ENCODE measurements at regions not wholly inside any gene's neighbourhood (a gene's known extent, or its start where the extent isn't known, plus 50 kb on each side); places are given as distances from the start of the nearest gene placed in this dataset.

GRCh38 chr14:97219431-97220017 is 422.3 kb downstream of the VRK1 start:
- Mint-ChIP-seq H3K27me3 (ENCODE audit: low read depth) (peaks cover 48% of the 10 kb centered on the region), H3K36me3 (ENCODE audit: low read depth) (no peaks in the 10 kb centered on the region), H3K4me1 (ENCODE audit: low read depth) (peaks cover 24% of the 10 kb centered on the region), H3K4me3 (peak overlapping the region; percentile 54), H3K27ac (peak overlapping the region; percentile 56), H3K9me3 (ENCODE audit: insufficient read depth) (no peaks in the 10 kb centered on the region)
- ATAC-seq: peak; percentile 66
- ChIA-PET CTCF (interaction anchor here (0.7 kb wide), 1 partner anchor 128 kb away, joined by 3 read pairs; no protein-coding TSS in a partner anchor), POLR2A (no interaction called here)
- peak; percentile 27 for DNase-seq

GRCh38 chr14:97221572-97222285 is 424.5 kb downstream of the VRK1 start:
- no peak for DNase-seq
- Mint-ChIP-seq H3K27me3 (ENCODE audit: low read depth) (peaks cover 53% of the 10 kb centered on the region), H3K27ac (no peak overlapping the region), H3K4me1 (ENCODE audit: low read depth) (peaks cover 24% of the 10 kb centered on the region), H3K4me3 (no peak overlapping the region), H3K9me3 (ENCODE audit: insufficient read depth) (no peaks in the 10 kb centered on the region), H3K36me3 (ENCODE audit: low read depth) (no peaks in the 10 kb centered on the region)
- ChIA-PET CTCF (no interaction called here), POLR2A (no interaction called here)
- ATAC-seq: no peak

DNA sequence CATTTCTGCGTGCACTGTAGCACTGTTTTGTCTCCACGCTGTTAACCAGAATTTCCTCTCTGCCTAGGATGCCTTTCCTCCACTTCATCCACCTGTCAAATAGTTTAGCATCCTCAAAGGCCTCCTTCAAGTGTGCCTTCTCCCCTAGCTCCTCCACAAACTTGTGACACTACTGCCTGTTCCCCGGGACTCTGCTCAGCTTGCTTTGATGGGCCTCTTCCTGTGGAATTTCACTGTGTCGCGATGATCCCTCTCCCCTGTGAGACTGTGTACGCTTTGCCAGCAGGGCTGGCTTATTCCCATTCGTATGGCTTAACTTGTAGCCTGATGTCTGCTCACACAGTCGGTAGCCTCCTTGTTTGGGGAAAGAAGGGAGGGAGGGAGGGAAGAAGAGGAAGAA is 426.8 kb downstream of the VRK1 start:
- no peaks in the 10 kb centered on the region for H3K9me3 Mint-ChIP-seq (ENCODE audit: insufficient read depth)
- H3K4me1 Mint-ChIP-seq (ENCODE audit: low read depth): peaks cover 12% of the 10 kb centered on the region
- ATAC-seq (no peak), DNase-seq (no peak)
- CTCF ChIA-PET: no interaction called here
- H3K27ac Mint-ChIP-seq: no peak overlapping the region
- H3K36me3 Mint-ChIP-seq (ENCODE audit: low read depth): no peaks in the 10 kb centered on the region
- H3K27me3 Mint-ChIP-seq (ENCODE audit: low read depth): peaks cover 47% of the 10 kb centered on the region
- POLR2A ChIA-PET: no interaction called here
- no peak overlapping the region for H3K4me3 Mint-ChIP-seq

GRCh38 chr14:97230051-97230450 is 432.9 kb downstream of the VRK1 start:
- POLR2A ChIA-PET: no interaction called here
- no peak for ATAC-seq
- no peak overlapping the region for H3K4me3 Mint-ChIP-seq
- H3K27ac Mint-ChIP-seq: no peak overlapping the region
- no peak for DNase-seq
- no peaks in the 10 kb centered on the region for H3K36me3 Mint-ChIP-seq (ENCODE audit: low read depth)
- H3K9me3 Mint-ChIP-seq (ENCODE audit: insufficient read depth): no peaks in the 10 kb centered on the region
- CTCF ChIA-PET: no interaction called here
- H3K4me1 Mint-ChIP-seq (ENCODE audit: low read depth): no peaks in the 10 kb centered on the region
- H3K27me3 Mint-ChIP-seq (ENCODE audit: low read depth): peaks cover 27% of the 10 kb centered on the region

- POLR2A ChIA-PET: no interaction called here
- H3K36me3 Mint-ChIP-seq (ENCODE audit: low read depth): no peaks in the 10 kb centered on the region
- DNase-seq (no peak), ATAC-seq (no peak)
- peaks cover 28% of the 10 kb centered on the region for H3K27me3 Mint-ChIP-seq (ENCODE audit: low read depth)
- no peaks in the 10 kb centered on the region for H3K9me3 Mint-ChIP-seq (ENCODE audit: insufficient read depth)
- no peak overlapping the region for H3K4me3 Mint-ChIP-seq
- H3K27ac Mint-ChIP-seq: no peak overlapping the region
- H3K4me1 Mint-ChIP-seq (ENCODE audit: low read depth): no peaks in the 10 kb centered on the region
- CTCF ChIA-PET: no interaction called here
Observed at GRCh38 chr14:97233319-97233985, 436.3 kb downstream of the VRK1 start.

- no peak overlapping the region for H3K27ac Mint-ChIP-seq
- DNase-seq (no peak), ATAC-seq (no peak)
- CTCF ChIA-PET: interaction anchor here (1.3 kb wide), 1 partner anchor 9 kb away, joined by 4 read pairs; no protein-coding TSS in a partner anchor
- H3K9me3 Mint-ChIP-seq (ENCODE audit: insufficient read depth): no peaks in the 10 kb centered on the region
- no peaks in the 10 kb centered on the region for H3K36me3 Mint-ChIP-seq (ENCODE audit: low read depth)
- POLR2A ChIA-PET: no interaction called here
- peaks cover 15% of the 10 kb centered on the region for H3K4me1 Mint-ChIP-seq (ENCODE audit: low read depth)
- peaks cover 36% of the 10 kb centered on the region for H3K27me3 Mint-ChIP-seq (ENCODE audit: low read depth)
- H3K4me3 Mint-ChIP-seq: no peak overlapping the region
Observed at GRCh38 chr14:97246648-97247047, 449.5 kb downstream of the VRK1 start.

GRCh38 chr14:97248973-97249372 is 451.8 kb downstream of the VRK1 start:
- POLR2A ChIA-PET: no interaction called here
- no peak overlapping the region for H3K27ac Mint-ChIP-seq
- DNase-seq (no peak), ATAC-seq (no peak)
- CTCF ChIA-PET: no interaction called here
- H3K4me3 Mint-ChIP-seq: no peak overlapping the region
- H3K36me3 Mint-ChIP-seq (ENCODE audit: low read depth): peaks cover 5% of the 10 kb centered on the region
- peaks cover 21% of the 10 kb centered on the region for H3K27me3 Mint-ChIP-seq (ENCODE audit: low read depth)
- no peaks in the 10 kb centered on the region for H3K9me3 Mint-ChIP-seq (ENCODE audit: insufficient read depth)
- H3K4me1 Mint-ChIP-seq (ENCODE audit: low read depth): peaks cover 38% of the 10 kb centered on the region

- no peak for ATAC-seq
- Mint-ChIP-seq H3K4me3 (no peak overlapping the region), H3K4me1 (ENCODE audit: low read depth) (peaks cover 42% of the 10 kb centered on the region), H3K27me3 (ENCODE audit: low read depth) (peaks cover 8% of the 10 kb centered on the region), H3K27ac (no peak overlapping the region), H3K36me3 (ENCODE audit: low read depth) (peaks cover 5% of the 10 kb centered on the region), H3K9me3 (ENCODE audit: insufficient read depth) (no peaks in the 10 kb centered on the region)
- no peak for DNase-seq
- CTCF ChIA-PET: interaction anchor here (0.6 to 1.5 kb wide), 3 partner anchors 11 to 274 kb away, joined by 3 to 4 read pairs (median 3); no protein-coding TSS in a partner anchor
- POLR2A ChIA-PET: no interaction called here
Observed at GRCh38 chr14:97250931-97251330, 453.7 kb downstream of the VRK1 start.

GRCh38 chr14:97251491-97252155 is 454.4 kb downstream of the VRK1 start:
- CTCF ChIA-PET: interaction anchor here (1.5 kb wide), 2 partner anchors 11 to 24 kb away, joined by 3 to 4 read pairs; no protein-coding TSS in a partner anchor

GRCh38 chr14:97253756-97254155 is 456.6 kb downstream of the VRK1 start:
- ChIA-PET CTCF (no interaction called here), POLR2A (interaction anchor here (0.5 kb wide), 1 partner anchor 608 kb away, joined by 3 read pairs; no protein-coding TSS in a partner anchor)
- H3K4me3 Mint-ChIP-seq: no peak overlapping the region
- DNase-seq: no peak
- H3K27ac Mint-ChIP-seq: peak overlapping the region; percentile 8
- H3K9me3 Mint-ChIP-seq (ENCODE audit: insufficient read depth): no peaks in the 10 kb centered on the region
- H3K27me3 Mint-ChIP-seq (ENCODE audit: low read depth): peaks cover 3% of the 10 kb centered on the region
- ATAC-seq: peak; percentile 65
- H3K36me3 Mint-ChIP-seq (ENCODE audit: low read depth): peaks cover 5% of the 10 kb centered on the region
- H3K4me1 Mint-ChIP-seq (ENCODE audit: low read depth): peaks cover 42% of the 10 kb centered on the region

More at GRCh38 chr14:97251491-97252155, 454.4 kb downstream of the VRK1 start:
- ATAC-seq (peak; percentile 70), DNase-seq (peak; percentile 45)
- POLR2A ChIA-PET: no interaction called here
- no peaks in the 10 kb centered on the region for H3K9me3 Mint-ChIP-seq (ENCODE audit: insufficient read depth)
- H3K4me1 Mint-ChIP-seq (ENCODE audit: low read depth): peaks cover 42% of the 10 kb centered on the region
- H3K4me3 Mint-ChIP-seq: peak overlapping the region; percentile 0
- peaks cover 5% of the 10 kb centered on the region for H3K27me3 Mint-ChIP-seq (ENCODE audit: low read depth)
- H3K27ac Mint-ChIP-seq: peak overlapping the region; percentile 51
- peaks cover 5% of the 10 kb centered on the region for H3K36me3 Mint-ChIP-seq (ENCODE audit: low read depth)

- H3K27ac Mint-ChIP-seq: no peak overlapping the region
- H3K27me3 Mint-ChIP-seq (ENCODE audit: low read depth): peaks cover 16% of the 10 kb centered on the region
- H3K4me1 Mint-ChIP-seq (ENCODE audit: low read depth): no peaks in the 10 kb centered on the region
- ChIA-PET POLR2A (interaction anchor here (0.5 kb wide), 1 partner anchor 897 kb away, joined by 3 read pairs; no protein-coding TSS in a partner anchor), CTCF (interaction anchor here (1.8 kb wide), 1 partner anchor 12 kb away, joined by 4 read pairs; no protein-coding TSS in a partner anchor)
- ATAC-seq (no peak), DNase-seq (no peak)
- H3K36me3 Mint-ChIP-seq (ENCODE audit: low read depth): no peaks in the 10 kb centered on the region
- H3K9me3 Mint-ChIP-seq (ENCODE audit: insufficient read depth): peaks cover 3% of the 10 kb centered on the region
- no peak overlapping the region for H3K4me3 Mint-ChIP-seq
Observed at GRCh38 chr14:97262336-97262735, 465.2 kb downstream of the VRK1 start.

All from activated CD8-positive, alpha-beta T cell treated with anti-CD3 and anti-CD28 coated beads, Interleukin-2, amount 10 ng/mL, durations not matched to agents 7 days and 5 days (primary cell).